Activated B cell treated with CpG ODN at 0.5 μM for 24 hours (primary cell): ENCODE measurements at regions not wholly inside any gene's neighbourhood (a gene's known extent, or its start where the extent isn't known, plus 50 kb on each side); places are given as distances from the start of the nearest gene placed in this dataset.

ENCODE experiments used
- ATAC-seq: fragments of 200-7000 bp; cut with Tn5 transposase; one replicate; pipeline ENCODE4 v1.10.0; 2021; ENCODE audit warnings: low read depth, mild to moderate bottlenecking, moderate library complexity
- CTCF ChIA-PET: fragments of 350-600 bp; sonication (Branson Sonifier 250); formaldehyde crosslinking; loops from one replicate; lab custom pipeline; 2021; ENCODE audit warnings: antibody characterized with exemption; lab: Charles Lee
- POLR2A ChIA-PET: fragments of 350-600 bp; sonication (Branson Sonifier 250); formaldehyde crosslinking; loops from one replicate; lab custom pipeline; 2021; ENCODE audit warnings: antibody characterized with exemption; lab: Charles Lee
- DNase-seq: peaks from one replicate; pipeline ENCODE4 v3.0.0; 2022
- H3K27ac Mint-ChIP-seq: one replicate; pipeline ENCODE4 v1.8.0; 2020; ENCODE audit warnings: mixed read lengths
- H3K27me3 Mint-ChIP-seq: one replicate; pipeline ENCODE4 v1.8.0; 2021; ENCODE audit warnings: mixed read lengths
- H3K36me3 Mint-ChIP-seq: one replicate; pipeline ENCODE4 v1.8.0; 2021; ENCODE audit warnings: low read depth, mixed read lengths
- H3K4me1 Mint-ChIP-seq: one replicate; pipeline ENCODE4 v1.8.0; 2021; ENCODE audit warnings: mixed read lengths
- H3K4me3 Mint-ChIP-seq: one replicate; pipeline ENCODE4 v1.8.0; 2020; ENCODE audit warnings: mild to moderate bottlenecking, mixed read lengths
- H3K9me3 Mint-ChIP-seq: one replicate; pipeline ENCODE4 v1.8.0; 2020; ENCODE audit warnings: mixed read lengths
- CTCF ChIP-seq: fragments of 200-600 bp; IDR thresholded peaks from one replicate; pipeline ENCODE4 v1.8.0; 2022; ENCODE audit warnings: antibody characterized with exemption, mild to moderate bottlenecking
- intact Hi-C: fragments of 100-400 bp; cut with micrococcal nuclease; formaldehyde crosslinking; loops from one replicate; pipeline ENCODE4 v1.15.1; 2024

GRCh38 chr2:149994057-149994728 is 406.6 kb upstream of the MMADHC start:
- no peak for ATAC-seq
- Mint-ChIP-seq H3K27ac (no peak overlapping the region), H3K9me3 (peaks cover 8% of the 10 kb centered on the region), H3K4me3 (no peak overlapping the region), H3K27me3 (no peaks in the 10 kb centered on the region), H3K36me3 (no peaks in the 10 kb centered on the region), H3K4me1 (no peaks in the 10 kb centered on the region)
- no peak for DNase-seq
- POLR2A ChIA-PET, result no interaction called here
- intact Hi-C loops, result no loop called here
- no peak for TF ChIP-seq CTCF
- CTCF ChIA-PET, result no interaction called here

- intact Hi-C loops, result no loop called here
- no peaks in the 10 kb centered on the region for H3K36me3 Mint-ChIP-seq
- ATAC-seq (no peak), DNase-seq (no peak)
- no peak for TF ChIP-seq CTCF
- POLR2A ChIA-PET, result no interaction called here
- CTCF ChIA-PET, result no interaction called here
- no peak overlapping the region for H3K4me3 Mint-ChIP-seq
- H3K4me1 Mint-ChIP-seq, result no peaks in the 10 kb centered on the region
- H3K9me3 Mint-ChIP-seq, result peaks cover 5% of the 10 kb centered on the region
- H3K27me3 Mint-ChIP-seq, result no peaks in the 10 kb centered on the region
- H3K27ac Mint-ChIP-seq, result no peak overlapping the region
Observed at GRCh38 chr2:149993316-149993715, 405.7 kb upstream of the MMADHC start.

GRCh38 chr2:149991576-149991975 is 404.0 kb upstream of the MMADHC start:
- ATAC-seq (no peak), DNase-seq (no peak)
- no peak overlapping the region for H3K4me3 Mint-ChIP-seq
- H3K9me3 Mint-ChIP-seq, result no peaks in the 10 kb centered on the region
- H3K4me1 Mint-ChIP-seq, result no peaks in the 10 kb centered on the region
- no peak for TF ChIP-seq CTCF
- no peak overlapping the region for H3K27ac Mint-ChIP-seq
- H3K27me3 Mint-ChIP-seq, result no peaks in the 10 kb centered on the region
- ChIA-PET POLR2A (no interaction called here), CTCF (no interaction called here)
- H3K36me3 Mint-ChIP-seq, result no peaks in the 10 kb centered on the region
- intact Hi-C loops, result no loop called here

- CTCF ChIA-PET, result no interaction called here
- no peak overlapping the region for H3K27ac Mint-ChIP-seq
- no peaks in the 10 kb centered on the region for H3K4me1 Mint-ChIP-seq
- no peaks in the 10 kb centered on the region for H3K36me3 Mint-ChIP-seq
- H3K9me3 Mint-ChIP-seq, result no peaks in the 10 kb centered on the region
- no peak for TF ChIP-seq CTCF
- intact Hi-C loops, result no loop called here
- ATAC-seq (no peak), DNase-seq (no peak)
- no peaks in the 10 kb centered on the region for H3K27me3 Mint-ChIP-seq
- H3K4me3 Mint-ChIP-seq, result no peak overlapping the region
- POLR2A ChIA-PET, result no interaction called here
Observed at GRCh38 chr2:149990965-149991364, 403.4 kb upstream of the MMADHC start.

GRCh38 chr2:149989447-149990063 is 402.0 kb upstream of the MMADHC start:
- H3K27ac Mint-ChIP-seq, result no peak overlapping the region
- H3K36me3 Mint-ChIP-seq, result no peaks in the 10 kb centered on the region

More at GRCh38 chr2:149989447-149990063, 402.0 kb upstream of the MMADHC start:
- POLR2A ChIA-PET, result no interaction called here
- ATAC-seq (no peak), DNase-seq (no peak)
- Mint-ChIP-seq H3K4me3 (no peak overlapping the region), H3K4me1 (no peaks in the 10 kb centered on the region), H3K27me3 (no peaks in the 10 kb centered on the region), H3K9me3 (no peaks in the 10 kb centered on the region)
- TF ChIP-seq CTCF, result no peak
- CTCF ChIA-PET, result no interaction called here
- intact Hi-C loops, result no loop called here
